ENCODE measurements at regions not wholly inside any gene's neighbourhood (a gene's known extent, or its start where the extent isn't known, plus 50 kb on each side); places are given as distances from the start of the nearest gene placed in this dataset.

GRCh38 chr17:71769850-71770249, 351.0 kb upstream of the SOX9 start:
- TF ChIP-seq CTCF (IDR thresholded peaks at IDR 0.05; ENCODE audit: insufficient read depth, low read length) = no peak
- no peak for TF ChIP-seq REST (IDR thresholded peaks at IDR 0.05; ENCODE audit: insufficient replicate concordance, low read depth)
- DNase-seq (ENCODE audit: low read depth in 1 of 2, low spot score in 1 of 2) = no peak
- no peaks in the 10 kb centered on the region for H3K27me3 ChIP-seq (ENCODE audit: insufficient read depth, poor library complexity, severe bottlenecking)
- H3K4me3 ChIP-seq (replicated peaks; ENCODE audit: insufficient read depth, low read length) = no peak overlapping the region
- no peak overlapping the region for H3K27ac ChIP-seq (replicated peaks)

GRCh38 chr17:71777048-71777640, 343.7 kb upstream of the SOX9 start:
- DNase-seq (ENCODE audit: low read depth in 1 of 2, low spot score in 1 of 2) = no peak
- no peak overlapping the region for H3K27ac ChIP-seq (replicated peaks)
- TF ChIP-seq SPI1 (IDR thresholded peaks at IDR 0.05; ENCODE audit: borderline replicate concordance, low read depth) = no peak
- no peak for TF ChIP-seq GABPA (IDR thresholded peaks at IDR 0.05; ENCODE audit: low read depth)
- no peak for TF ChIP-seq CTCF (IDR thresholded peaks at IDR 0.05; ENCODE audit: insufficient read depth, low read length)
- TF ChIP-seq POLR2AphosphoS5 (IDR thresholded peaks at IDR 0.05; ENCODE audit: low read depth) = no peak
- no peak for TF ChIP-seq REST (IDR thresholded peaks at IDR 0.05; ENCODE audit: insufficient replicate concordance, low read depth)
- H3K4me3 ChIP-seq (replicated peaks; ENCODE audit: insufficient read depth, low read length) = no peak overlapping the region
- H3K27me3 ChIP-seq (ENCODE audit: insufficient read depth, poor library complexity, severe bottlenecking) = no peaks in the 10 kb centered on the region

- TF ChIP-seq SPI1 (IDR thresholded peaks at IDR 0.05; ENCODE audit: borderline replicate concordance, low read depth) (no peak), CTCF (IDR thresholded peaks at IDR 0.05; ENCODE audit: insufficient read depth, low read length) (no peak), GABPA (IDR thresholded peaks at IDR 0.05; ENCODE audit: low read depth) (no peak), POLR2AphosphoS5 (IDR thresholded peaks at IDR 0.05; ENCODE audit: low read depth) (no peak), REST (IDR thresholded peaks at IDR 0.05; ENCODE audit: insufficient replicate concordance, low read depth) (no peak)
- H3K27me3 ChIP-seq (ENCODE audit: insufficient read depth, poor library complexity, severe bottlenecking) = no peaks in the 10 kb centered on the region
- no peak overlapping the region for H3K4me3 ChIP-seq (replicated peaks; ENCODE audit: insufficient read depth, low read length)
- no peak for DNase-seq (ENCODE audit: low read depth in 1 of 2, low spot score in 1 of 2)
- H3K27ac ChIP-seq (replicated peaks) = no peak overlapping the region
These were observed 341.3 kb upstream of the SOX9 start for GRCh38 chr17:71779482-71779881.

Data from HL-60 (cell line).